SHP77 treated with DMSO at 0.1 percent for 48 hours (cell line): ENCODE measurements at regions not wholly inside any gene's neighbourhood (a gene's known extent, or its start where the extent isn't known, plus 50 kb on each side); places are given as distances from the start of the nearest gene placed in this dataset.

Experiments
- DNase-seq: peaks from one replicate; lab custom pipeline; 2025; lab: John Stamatoyannopoulos, UW

GRCh38 chr12:97005174-97005573, 98.1 kb downstream of the NEDD1 start:
- DNase-seq = no peak

- DNase-seq = no peak
These were observed 98.6 kb downstream of the NEDD1 start for GRCh38 chr12:97005646-97006045.

GRCh38 chr12:97006585-97006984, 99.5 kb downstream of the NEDD1 start:
- DNase-seq = no peak

- DNase-seq = no peak
These were observed 109.1 kb downstream of the NEDD1 start for GRCh38 chr12:97016163-97016562.

GRCh38 chr12:97017213-97017612, 110.2 kb downstream of the NEDD1 start:
- DNase-seq = no peak

- DNase-seq = no peak
These were observed 115.6 kb downstream of the NEDD1 start for GRCh38 chr12:97022536-97023230.

GRCh38 chr12:97024393-97024792, 117.3 kb downstream of the NEDD1 start:
- no peak for DNase-seq

- no peak for DNase-seq
These were observed 119.8 kb downstream of the NEDD1 start for GRCh38 chr12:97026901-97027300.

GRCh38 chr12:97027482-97027881, 120.4 kb downstream of the NEDD1 start:
- no peak for DNase-seq

GRCh38 chr12:97038131-97038530, 131.1 kb downstream of the NEDD1 start:
- DNase-seq = no peak

GRCh38 chr12:97038834-97039233, 131.8 kb downstream of the NEDD1 start:
- DNase-seq = no peak

GRCh38 chr12:97046901-97047300, 139.8 kb downstream of the NEDD1 start:
- no peak for DNase-seq

- no peak for DNase-seq
These were observed 140.3 kb downstream of the NEDD1 start for GRCh38 chr12:97047361-97047760.

GRCh38 chr12:97048421-97049035, 141.5 kb downstream of the NEDD1 start:
- no peak for DNase-seq

- no peak for DNase-seq
These were observed 143.5 kb downstream of the NEDD1 start for GRCh38 chr12:97050509-97050908.

GRCh38 chr12:97051341-97051740, 144.3 kb downstream of the NEDD1 start:
- no peak for DNase-seq

- DNase-seq = no peak
These were observed 154.1 kb downstream of the NEDD1 start for GRCh38 chr12:97061171-97061570.

GRCh38 chr12:97063292-97063935, 156.4 kb downstream of the NEDD1 start:
- DNase-seq = no peak

- DNase-seq = no peak
These were observed 168.3 kb downstream of the NEDD1 start for GRCh38 chr12:97075161-97075933.

GRCh38 chr12:97075934-97076630, 169.0 kb downstream of the NEDD1 start:
- DNase-seq = no peak

- peak; percentile 48 for DNase-seq
These were observed 169.9 kb downstream of the NEDD1 start for GRCh38 chr12:97076912-97077311.

- DNase-seq = no peak
These were observed 175.0 kb downstream of the NEDD1 start for GRCh38 chr12:97082029-97082428.
